Astrocyte (in vitro differentiated cells and primary cell): ENCODE measurements at regions not wholly inside any gene's neighbourhood (a gene's known extent, or its start where the extent isn't known, plus 50 kb on each side); places are given as distances from the start of the nearest gene placed in this dataset.

Source experiments
- DNase-seq: peaks from one replicate; pipeline ENCODE4 v3.0.0-alpha.2; 2010; ENCODE audit warnings: low read depth
- FAIRE-seq: peaks from 2 replicates; lab custom pipeline; 2011; peaks lifted over from hg19 to GRCh38; lab: Jason Lieb, UNC
- H2AFZ ChIP-seq: 2 replicates; pipeline ENCODE4 v1.6.0; 2012; ENCODE audit warnings: low read depth, low read length, inconsistent platforms
- H3K27ac ChIP-seq: 2 replicates; pipeline ENCODE4 v1.5.1; 2011; ENCODE audit warnings: low read depth, low read length, inconsistent platforms
- H3K27me3 ChIP-seq: 2 replicates; pipeline ENCODE4 v1.6.0; 2011; ENCODE audit warnings: low read length, inconsistent platforms; ENCODE audit not compliant: insufficient read depth
- H3K36me3 ChIP-seq: 2 replicates; pipeline ENCODE4 v1.5.1; 2011; ENCODE audit warnings: low read length, inconsistent platforms; ENCODE audit not compliant: insufficient read depth
- H3K4me1 ChIP-seq: 2 replicates; pipeline ENCODE4 v1.5.1; 2011; ENCODE audit warnings: low read length, inconsistent platforms; ENCODE audit not compliant: insufficient read depth
- H3K4me2 ChIP-seq: 2 replicates; pipeline ENCODE4 v1.6.0; 2012; ENCODE audit warnings: low read length, inconsistent platforms
- H3K4me3 ChIP-seq: 2 replicates; pipeline ENCODE4 v1.5.1; 2011; ENCODE audit warnings: low read depth, mild to moderate bottlenecking, low read length, inconsistent platforms; ENCODE audit not compliant: insufficient read depth
- H3K79me2 ChIP-seq: 2 replicates; pipeline ENCODE4 v1.6.0; 2012; ENCODE audit warnings: mild to moderate bottlenecking, low read length, inconsistent platforms; ENCODE audit not compliant: insufficient read depth
- H3K9ac ChIP-seq: 2 replicates; pipeline ENCODE4 v1.6.0; 2012; ENCODE audit warnings: mild to moderate bottlenecking, low read length, inconsistent platforms
- H3K9me3 ChIP-seq: 2 replicates; pipeline ENCODE4 v1.5.1; 2012; ENCODE audit warnings: low read depth, mild to moderate bottlenecking, low read length, inconsistent platforms; ENCODE audit not compliant: insufficient read depth
- H4K20me1 ChIP-seq: 2 replicates; pipeline ENCODE4 v1.6.0; 2012; ENCODE audit warnings: low read length, inconsistent platforms; ENCODE audit not compliant: insufficient read depth
- H3K27ac Mint-ChIP-seq: one replicate; pipeline ENCODE4 v1.8.0; 2021; ENCODE audit warnings: mild to moderate bottlenecking, mixed read lengths; ENCODE audit not compliant: unreplicated experiment
- H3K27me3 Mint-ChIP-seq: one replicate; pipeline ENCODE4 v1.8.0; 2021; ENCODE audit warnings: low read depth, mixed read lengths; ENCODE audit not compliant: unreplicated experiment
- H3K36me3 Mint-ChIP-seq: one replicate; pipeline ENCODE4 v1.8.0; 2021; ENCODE audit warnings: low read depth, mixed read lengths; ENCODE audit not compliant: unreplicated experiment
- H3K4me1 Mint-ChIP-seq: one replicate; pipeline ENCODE4 v1.8.0; 2021; ENCODE audit warnings: low read depth, mixed read lengths; ENCODE audit not compliant: unreplicated experiment
- H3K4me3 Mint-ChIP-seq: one replicate; pipeline ENCODE4 v1.8.0; 2021; ENCODE audit warnings: mild to moderate bottlenecking, moderate library complexity, mixed read lengths; ENCODE audit not compliant: unreplicated experiment
- H3K9me3 Mint-ChIP-seq: one replicate; pipeline ENCODE4 v1.8.0; 2021; ENCODE audit warnings: mild to moderate bottlenecking, mixed read lengths; ENCODE audit not compliant: unreplicated experiment
- EZH2 ChIP-seq: IDR thresholded peaks from 2 replicates; pipeline ENCODE4 v1.6.1; 2012; ENCODE audit warnings: mild to moderate bottlenecking, low read length, inconsistent platforms; ENCODE audit not compliant: insufficient read depth
- TF ChIP-seq, protein P1 (sequence below): IDR thresholded peaks from 2 replicates; pipeline ENCODE4 v1.5.1; 2011; ENCODE audit warnings: low read depth, mild to moderate bottlenecking, inconsistent platforms, low read length, moderate library complexity; ENCODE audit not compliant: insufficient read depth

DNA sequence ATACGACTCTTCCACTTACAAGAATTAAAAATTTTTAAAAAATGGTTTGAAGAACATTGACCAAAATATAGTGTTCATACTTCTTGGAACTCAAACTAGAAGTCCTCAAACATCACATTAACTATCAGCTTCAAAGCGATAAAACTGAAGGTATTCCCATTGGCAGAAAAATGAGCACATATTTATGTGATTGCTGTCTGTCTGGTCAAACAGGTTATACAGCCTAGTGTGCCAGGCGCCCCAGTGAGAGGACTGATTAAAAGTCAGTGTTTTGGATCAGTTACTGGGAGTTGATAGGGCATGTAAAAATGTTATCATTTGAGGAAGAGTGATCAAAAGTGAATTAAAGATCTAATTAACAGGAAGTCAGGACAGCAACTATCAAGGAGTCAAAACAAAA lies 738.8 kb downstream of the HDGFL1 start:
- H3K9ac ChIP-seq: no peak overlapping the region
- no peak overlapping the region for H2AFZ ChIP-seq
- H3K4me2 ChIP-seq: no peak overlapping the region
- TF ChIP-seq EZH2: no peak
- TF ChIP-seq, protein P1, sequence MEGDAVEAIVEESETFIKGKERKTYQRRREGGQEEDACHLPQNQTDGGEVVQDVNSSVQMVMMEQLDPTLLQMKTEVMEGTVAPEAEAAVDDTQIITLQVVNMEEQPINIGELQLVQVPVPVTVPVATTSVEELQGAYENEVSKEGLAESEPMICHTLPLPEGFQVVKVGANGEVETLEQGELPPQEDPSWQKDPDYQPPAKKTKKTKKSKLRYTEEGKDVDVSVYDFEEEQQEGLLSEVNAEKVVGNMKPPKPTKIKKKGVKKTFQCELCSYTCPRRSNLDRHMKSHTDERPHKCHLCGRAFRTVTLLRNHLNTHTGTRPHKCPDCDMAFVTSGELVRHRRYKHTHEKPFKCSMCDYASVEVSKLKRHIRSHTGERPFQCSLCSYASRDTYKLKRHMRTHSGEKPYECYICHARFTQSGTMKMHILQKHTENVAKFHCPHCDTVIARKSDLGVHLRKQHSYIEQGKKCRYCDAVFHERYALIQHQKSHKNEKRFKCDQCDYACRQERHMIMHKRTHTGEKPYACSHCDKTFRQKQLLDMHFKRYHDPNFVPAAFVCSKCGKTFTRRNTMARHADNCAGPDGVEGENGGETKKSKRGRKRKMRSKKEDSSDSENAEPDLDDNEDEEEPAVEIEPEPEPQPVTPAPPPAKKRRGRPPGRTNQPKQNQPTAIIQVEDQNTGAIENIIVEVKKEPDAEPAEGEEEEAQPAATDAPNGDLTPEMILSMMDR: no peak
- Mint-ChIP-seq H3K4me1 (no peaks in the 10 kb centered on the region), H3K36me3 (no peaks in the 10 kb centered on the region), H3K27me3 (no peaks in the 10 kb centered on the region), H3K4me3 (no peak overlapping the region), H3K9me3 (peaks cover 2% of the 10 kb centered on the region), H3K27ac (no peak overlapping the region)
- DNase-seq: no peak
- no peaks in the 10 kb centered on the region for H4K20me1 ChIP-seq
- H3K4me3 ChIP-seq: no peak overlapping the region
- no peaks in the 10 kb centered on the region for H3K27me3 ChIP-seq
- H3K79me2 ChIP-seq: no peaks in the 10 kb centered on the region
- no peaks in the 10 kb centered on the region for H3K4me1 ChIP-seq
- no peaks in the 10 kb centered on the region for H3K36me3 ChIP-seq
- no peak overlapping the region for H3K27ac ChIP-seq
- no peaks in the 10 kb centered on the region for H3K9me3 ChIP-seq
- FAIRE-seq: no peak

DNA sequence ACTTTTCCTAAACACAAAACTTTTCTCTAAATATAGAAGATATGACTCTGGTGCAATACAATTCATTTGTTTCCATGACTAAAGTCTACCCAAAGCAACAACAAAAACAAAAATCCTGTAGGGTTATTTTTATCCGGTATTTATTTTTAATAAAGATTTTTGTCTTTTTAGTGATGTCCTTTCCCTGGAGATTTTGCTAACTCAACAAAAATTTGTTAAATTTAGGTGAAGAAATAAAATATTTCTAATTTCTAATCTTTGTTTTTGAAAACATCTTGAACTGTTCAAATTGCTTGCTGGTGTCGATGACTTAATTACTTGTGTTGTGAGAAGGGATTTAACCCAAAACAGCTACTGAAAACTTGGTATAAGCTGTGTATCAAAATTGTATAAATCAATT lies 741.8 kb downstream of the HDGFL1 start:
- DNase-seq (no peak), FAIRE-seq (no peak)
- no peak overlapping the region for H3K27ac ChIP-seq
- no peak overlapping the region for H3K4me2 ChIP-seq
- Mint-ChIP-seq H3K4me1 (no peaks in the 10 kb centered on the region), H3K9me3 (peaks cover 2% of the 10 kb centered on the region), H3K36me3 (no peaks in the 10 kb centered on the region), H3K27me3 (no peaks in the 10 kb centered on the region), H3K27ac (no peak overlapping the region), H3K4me3 (no peak overlapping the region)
- H3K4me1 ChIP-seq: no peaks in the 10 kb centered on the region
- H3K9ac ChIP-seq: no peak overlapping the region
- no peaks in the 10 kb centered on the region for H3K9me3 ChIP-seq
- TF ChIP-seq EZH2: no peak
- TF ChIP-seq, protein P1: no peak
- no peaks in the 10 kb centered on the region for H3K27me3 ChIP-seq
- no peak overlapping the region for H2AFZ ChIP-seq
- H3K4me3 ChIP-seq: no peak overlapping the region
- H3K36me3 ChIP-seq: no peaks in the 10 kb centered on the region
- H4K20me1 ChIP-seq: no peaks in the 10 kb centered on the region
- no peaks in the 10 kb centered on the region for H3K79me2 ChIP-seq

DNA sequence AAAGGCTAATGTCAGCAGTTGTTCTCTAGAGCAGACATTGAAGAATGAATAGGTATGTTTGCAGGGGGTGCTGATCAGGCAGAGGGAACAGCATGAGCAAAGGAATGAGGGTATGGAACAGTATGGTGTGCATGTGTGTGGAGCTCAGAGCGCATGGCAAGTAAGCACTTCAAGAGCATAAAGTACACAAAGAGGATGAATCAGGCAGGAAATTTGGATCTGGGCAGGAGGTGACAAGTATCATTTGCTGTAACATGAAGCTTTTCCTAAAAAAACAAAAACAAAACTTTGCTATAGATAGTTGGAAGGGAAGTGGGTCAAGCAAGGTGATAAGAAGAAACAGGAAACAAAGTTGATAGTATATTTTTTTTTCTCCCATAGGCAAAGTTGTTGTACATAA lies 746.8 kb downstream of the HDGFL1 start:
- Histone ChIP-seq H3K27me3 (no peaks in the 10 kb centered on the region), H3K4me2 (no peak overlapping the region), H3K4me3 (no peak overlapping the region), H3K9me3 (no peaks in the 10 kb centered on the region), H3K36me3 (no peaks in the 10 kb centered on the region), H3K27ac (no peak overlapping the region), H3K4me1 (no peaks in the 10 kb centered on the region), H2AFZ (no peak overlapping the region), H4K20me1 (no peaks in the 10 kb centered on the region), H3K79me2 (no peaks in the 10 kb centered on the region), H3K9ac (no peak overlapping the region)
- no peak for TF ChIP-seq EZH2
- TF ChIP-seq, protein P1: no peak
- Mint-ChIP-seq H3K27me3 (no peaks in the 10 kb centered on the region), H3K4me3 (no peak overlapping the region), H3K9me3 (no peaks in the 10 kb centered on the region), H3K4me1 (no peaks in the 10 kb centered on the region), H3K36me3 (no peaks in the 10 kb centered on the region), H3K27ac (no peak overlapping the region)
- FAIRE-seq: no peak
- no peak for DNase-seq
